ENCODE measurements at regions not wholly inside any gene's neighbourhood (a gene's known extent, or its start where the extent isn't known, plus 50 kb on each side); places are given as distances from the start of the nearest gene placed in this dataset.

DNA sequence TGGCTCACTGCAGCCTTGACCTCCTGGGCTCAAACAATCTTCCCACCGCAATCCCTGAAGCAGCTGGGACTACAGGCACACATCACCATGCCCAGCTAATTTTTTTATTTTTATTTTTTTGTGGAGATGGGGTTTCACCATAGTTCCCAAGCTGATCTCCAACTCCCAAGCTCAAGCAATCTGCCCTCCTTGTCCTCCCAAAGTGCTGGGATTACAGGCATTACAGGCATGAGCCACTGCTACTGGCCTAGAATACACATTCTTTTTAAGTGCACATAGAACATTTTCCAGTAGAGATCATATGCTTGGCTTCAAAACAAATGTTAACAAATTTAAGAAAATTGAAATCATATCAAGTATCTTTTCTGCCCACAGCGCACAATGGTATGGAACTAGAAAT lies 176.8 kb upstream of the MARCKS start:
- TF ChIP-seq CTCF (IDR thresholded peaks at IDR 0.05; ENCODE audit: extremely low read depth in 1 of 2, insufficient read depth in 1 of 2, low read depth in 1 of 2, low read length in 2 of 2), result no peak
- no peak for TF ChIP-seq POLR2AphosphoS5 (IDR thresholded peaks at IDR 0.05; ENCODE audit: insufficient read depth, low read depth, low read length)
- TF ChIP-seq, protein P1, sequence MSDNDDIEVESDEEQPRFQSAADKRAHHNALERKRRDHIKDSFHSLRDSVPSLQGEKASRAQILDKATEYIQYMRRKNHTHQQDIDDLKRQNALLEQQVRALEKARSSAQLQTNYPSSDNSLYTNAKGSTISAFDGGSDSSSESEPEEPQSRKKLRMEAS (IDR thresholded peaks at IDR 0.05; ENCODE audit: insufficient read depth, insufficient read length), result no peak
- no peak for TF ChIP-seq POLR2A (IDR thresholded peaks at IDR 0.05; ENCODE audit: low read depth, low read length)
- TF ChIP-seq EZH2 (IDR thresholded peaks at IDR 0.05; ENCODE audit: borderline replicate concordance, low read depth, low read length, severe bottlenecking), result no peak
- no peak for TF ChIP-seq FOS (IDR thresholded peaks at IDR 0.05; ENCODE audit: borderline replicate concordance, insufficient read depth, low read length)
- TF ChIP-seq MYC (IDR thresholded peaks at IDR 0.05; ENCODE audit: low read depth, low read length), result no peak

Data from endothelial cell of umbilical vein (primary cell).